Fibroblast of the aortic adventitia (primary cell): ENCODE measurements at regions not wholly inside any gene's neighbourhood (a gene's known extent, or its start where the extent isn't known, plus 50 kb on each side); places are given as distances from the start of the nearest gene placed in this dataset.

Source experiments
- DNase-seq: peaks from one replicate; pipeline ENCODE4 v3.0.0-alpha.2; 2010; ENCODE audit warnings: low read depth
- H3K4me3 ChIP-seq: 2 replicates; pipeline ENCODE4 v1.5.1; 2011; ENCODE audit warnings: low read depth, mild to moderate bottlenecking, control low read depth, low read length, moderate library complexity
- TF ChIP-seq, protein P1 (sequence below): IDR thresholded peaks from 2 replicates; pipeline ENCODE4 v1.5.1; 2011; ENCODE audit warnings: mild to moderate bottlenecking, low read length, control low read depth, inconsistent platforms; ENCODE audit not compliant: insufficient read depth

DNA sequence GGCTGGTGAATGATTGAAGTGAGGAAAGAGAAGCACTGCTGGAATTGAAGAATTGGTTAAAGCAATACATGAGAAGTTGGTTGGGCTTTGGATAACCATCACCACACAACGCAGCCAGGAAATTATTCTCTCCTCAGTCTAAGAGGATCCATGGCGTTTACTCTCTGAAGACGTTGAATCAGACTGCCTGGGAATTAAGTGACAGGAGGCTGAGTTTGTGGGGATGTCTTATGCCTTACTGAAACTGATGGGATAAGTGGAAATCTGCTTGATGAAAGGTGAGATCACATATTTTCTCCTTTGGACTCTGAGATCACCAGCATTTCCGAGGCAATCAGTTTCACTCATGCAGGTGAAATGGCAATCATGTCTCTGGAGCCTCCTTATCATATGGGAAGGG lies 456.1 kb upstream of the GBE1 start:
- TF ChIP-seq, protein P1, sequence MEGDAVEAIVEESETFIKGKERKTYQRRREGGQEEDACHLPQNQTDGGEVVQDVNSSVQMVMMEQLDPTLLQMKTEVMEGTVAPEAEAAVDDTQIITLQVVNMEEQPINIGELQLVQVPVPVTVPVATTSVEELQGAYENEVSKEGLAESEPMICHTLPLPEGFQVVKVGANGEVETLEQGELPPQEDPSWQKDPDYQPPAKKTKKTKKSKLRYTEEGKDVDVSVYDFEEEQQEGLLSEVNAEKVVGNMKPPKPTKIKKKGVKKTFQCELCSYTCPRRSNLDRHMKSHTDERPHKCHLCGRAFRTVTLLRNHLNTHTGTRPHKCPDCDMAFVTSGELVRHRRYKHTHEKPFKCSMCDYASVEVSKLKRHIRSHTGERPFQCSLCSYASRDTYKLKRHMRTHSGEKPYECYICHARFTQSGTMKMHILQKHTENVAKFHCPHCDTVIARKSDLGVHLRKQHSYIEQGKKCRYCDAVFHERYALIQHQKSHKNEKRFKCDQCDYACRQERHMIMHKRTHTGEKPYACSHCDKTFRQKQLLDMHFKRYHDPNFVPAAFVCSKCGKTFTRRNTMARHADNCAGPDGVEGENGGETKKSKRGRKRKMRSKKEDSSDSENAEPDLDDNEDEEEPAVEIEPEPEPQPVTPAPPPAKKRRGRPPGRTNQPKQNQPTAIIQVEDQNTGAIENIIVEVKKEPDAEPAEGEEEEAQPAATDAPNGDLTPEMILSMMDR, result no peak
- no peak for DNase-seq
- no peak overlapping the region for H3K4me3 ChIP-seq

DNA sequence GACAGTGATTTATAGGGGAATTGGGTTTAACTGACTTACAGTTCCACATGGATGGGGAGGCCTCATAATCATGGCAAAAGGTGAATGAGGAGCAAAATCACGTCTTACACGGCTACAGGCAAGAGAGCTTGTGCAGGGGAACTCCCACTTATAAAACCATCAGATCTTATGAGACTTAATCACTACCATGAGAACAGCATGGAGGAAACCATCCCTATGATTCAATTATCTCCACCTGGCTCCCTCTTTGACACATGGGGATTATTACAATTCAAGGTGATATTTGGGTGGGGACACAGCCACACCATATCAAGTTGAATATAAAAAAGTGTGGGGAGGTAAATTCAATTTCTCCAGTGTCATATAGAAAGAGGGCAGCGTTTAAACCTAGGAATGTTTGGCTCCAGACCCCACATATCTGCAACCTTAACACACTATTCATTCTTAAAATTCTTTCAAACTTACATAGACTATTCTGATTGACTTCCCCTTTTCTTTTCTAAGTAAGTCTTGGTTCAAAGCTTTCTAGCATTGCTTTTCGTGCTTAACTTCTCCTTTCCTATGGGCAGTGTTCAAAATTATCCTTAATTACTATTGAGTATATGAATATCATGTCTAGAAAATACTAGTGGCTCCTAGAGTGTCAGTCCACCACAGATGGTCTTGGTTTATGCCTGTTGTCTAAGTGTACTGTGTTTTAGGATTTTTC lies 446.7 kb upstream of the GBE1 start:
- H3K4me3 ChIP-seq, result no peak overlapping the region
- no peak for DNase-seq
- TF ChIP-seq, protein P1, result no peak

DNA sequence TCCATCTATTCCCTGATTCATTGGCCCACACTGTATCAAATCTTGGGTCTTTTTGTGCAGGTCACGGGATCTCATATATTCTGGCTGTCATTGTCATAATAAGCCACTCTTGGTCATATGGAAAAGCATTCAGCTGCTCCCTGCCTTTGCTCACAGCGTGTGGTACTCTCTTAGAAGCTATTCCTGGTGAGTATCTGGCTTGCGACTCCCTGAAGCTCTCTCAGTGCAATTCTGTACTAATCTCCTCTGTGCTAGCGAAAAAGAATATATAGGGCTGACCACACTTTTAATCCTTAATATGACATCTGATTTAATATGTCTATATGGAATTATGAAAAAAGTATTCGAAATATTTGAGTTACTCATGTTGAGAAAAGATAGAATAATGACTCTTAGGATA lies 440.8 kb upstream of the GBE1 start:
- no peak for DNase-seq
- H3K4me3 ChIP-seq, result no peak overlapping the region
- TF ChIP-seq, protein P1, result no peak

DNA sequence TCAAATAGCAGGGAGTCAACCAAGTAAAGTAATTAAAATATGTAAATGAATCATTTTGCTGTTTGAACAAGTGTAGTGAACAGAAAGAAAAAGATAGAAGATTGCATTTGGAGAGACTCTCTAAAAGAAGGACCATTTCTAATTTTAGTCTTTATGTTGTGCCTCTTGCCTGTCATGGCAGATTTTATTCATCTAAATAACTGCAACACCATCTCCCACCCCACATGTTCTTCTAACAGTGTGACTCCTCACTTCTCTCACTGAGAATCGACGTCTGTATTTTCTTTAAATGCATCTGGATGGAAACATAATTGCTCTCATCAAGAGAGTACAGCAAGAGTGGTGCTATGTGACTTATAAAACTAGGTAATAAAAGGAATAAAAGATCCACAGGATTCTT lies 439.9 kb upstream of the GBE1 start:
- no peak for DNase-seq
- H3K4me3 ChIP-seq, result no peak overlapping the region
- TF ChIP-seq, protein P1, result no peak

DNA sequence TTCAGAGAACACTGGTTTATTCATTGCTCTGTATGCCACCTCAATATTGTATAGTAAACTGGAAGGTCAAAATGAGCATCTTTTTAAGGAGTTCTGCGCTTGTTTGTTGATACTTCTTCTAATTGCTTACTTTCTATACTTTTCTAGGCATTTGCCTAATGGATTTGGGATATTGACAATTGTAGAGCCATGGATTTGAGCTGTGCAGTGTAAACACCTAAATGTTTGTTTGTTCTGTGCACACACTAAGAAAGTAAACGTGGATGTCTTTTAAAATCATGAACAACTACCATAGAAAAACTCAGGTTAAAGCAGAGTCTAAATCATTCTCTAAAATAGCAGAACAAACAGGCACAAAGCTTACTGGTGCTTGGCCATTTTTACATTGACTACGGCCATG lies 436.6 kb upstream of the GBE1 start:
- no peak for DNase-seq
- H3K4me3 ChIP-seq, result no peak overlapping the region
- TF ChIP-seq, protein P1, result no peak

DNA sequence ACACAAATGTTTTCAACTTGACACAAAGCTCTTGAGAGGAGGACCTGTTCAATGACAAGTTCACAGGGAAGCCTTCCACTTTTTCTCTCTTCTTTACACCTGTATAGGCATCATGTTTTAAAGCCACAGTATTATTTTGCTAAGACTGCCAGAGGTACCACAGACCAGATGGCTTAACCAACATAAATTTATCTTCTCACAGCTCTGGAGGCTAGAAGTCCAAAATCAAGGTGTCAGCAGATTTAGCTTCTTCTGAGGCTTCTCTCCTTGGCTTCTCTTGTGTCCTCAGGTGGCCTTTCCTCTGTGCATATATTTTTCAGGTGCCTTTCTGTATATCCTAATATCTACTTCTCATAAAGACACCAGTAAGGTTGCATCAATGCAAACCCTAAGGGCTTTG lies 435.2 kb upstream of the GBE1 start:
- DNase-seq, result no peak
- no peak overlapping the region for H3K4me3 ChIP-seq
- TF ChIP-seq, protein P1, result no peak

DNA sequence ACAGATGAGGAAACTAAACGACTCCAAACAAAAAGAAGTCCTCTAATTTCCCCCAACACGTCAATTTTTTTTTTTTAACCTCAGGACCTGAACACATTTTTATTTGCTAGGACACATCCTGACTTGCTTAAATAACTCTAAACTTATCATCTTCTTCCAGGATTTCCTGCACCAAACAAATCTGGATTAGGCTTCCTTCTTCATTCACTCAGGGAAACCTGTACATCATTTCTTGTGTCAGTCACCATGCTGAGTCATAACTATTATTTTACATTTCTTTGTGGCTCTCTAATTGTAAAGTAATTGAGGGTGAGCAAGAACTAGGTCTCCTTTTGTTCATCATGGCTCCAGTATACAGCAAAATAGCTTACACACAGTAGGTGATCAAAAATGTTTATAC lies 433.4 kb upstream of the GBE1 start:
- no peak overlapping the region for H3K4me3 ChIP-seq
- no peak for DNase-seq
- TF ChIP-seq, protein P1, result no peak
